ENCODE measurements at regions not wholly inside any gene's neighbourhood (a gene's known extent, or its start where the extent isn't known, plus 50 kb on each side); places are given as distances from the start of the nearest gene placed in this dataset.

GRCh38 chr3:44076221-44076829, 165.4 kb upstream of the TOPAZ1 start:
- Histone ChIP-seq H3K4me1 (ENCODE audit: control insufficient read depth, extremely low read depth, insufficient read depth, low read length) (no peaks in the 10 kb centered on the region), H3K9me3 (ENCODE audit: control insufficient read depth, low read depth, low read length) (no peaks in the 10 kb centered on the region), H3K27me3 (ENCODE audit: control insufficient read depth, extremely low read depth, insufficient read depth, low read length) (no peaks in the 10 kb centered on the region), H3K9ac (ENCODE audit: control insufficient read depth, extremely low read depth, insufficient read depth, low read length) (no peak overlapping the region), H3K36me3 (ENCODE audit: control insufficient read depth in 2 of 2, extremely low read depth in 1 of 2, insufficient read depth in 2 of 2, low read length in 2 of 2) (no peaks in the 10 kb centered on the region), H3K4me3 (ENCODE audit: control insufficient read depth in 2 of 3, extremely low read depth in 1 of 3, insufficient read depth in 2 of 3, low read depth in 1 of 3, low read length in 3 of 3) (no peak overlapping the region), H3K27ac (ENCODE audit: control insufficient read depth, insufficient read depth, low read length) (no peak overlapping the region), H3K79me2 (ENCODE audit: control insufficient read depth, insufficient read depth, low read length) (no peaks in the 10 kb centered on the region), H3K4me2 (ENCODE audit: control insufficient read depth, extremely low read depth, insufficient read depth, low read depth, low read length) (no peak overlapping the region), H3K9me1 (ENCODE audit: control insufficient read depth, extremely low read depth, insufficient read depth, low read length) (no peaks in the 10 kb centered on the region), H2AFZ (ENCODE audit: control insufficient read depth, low read length) (no peak overlapping the region), H4K20me1 (ENCODE audit: control insufficient read depth, extremely low read depth, insufficient read depth, low read length) (no peaks in the 10 kb centered on the region)
- no peak for TF ChIP-seq EZH2 (IDR thresholded peaks at IDR 0.05; ENCODE audit: low read length)
- TF ChIP-seq CTCF (optimal IDR thresholded peaks at IDR 0.05 in 1 of 3, IDR thresholded peaks at IDR 0.05 in 1 of 3, conservative IDR thresholded peaks at IDR 0.05 in 1 of 3; ENCODE audit: extremely low read depth in 1 of 3, insufficient read depth in 2 of 3, low read length in 3 of 3) = no peak
- DNase-seq (ENCODE audit: low read depth, low spot score) (no peak), FAIRE-seq (no peak)
- dilution Hi-C loops (cut with MboI; ENCODE audit: extremely low pct_ligation_motif_present, low sequenced_read_pairs) = no loop called here

DNA sequence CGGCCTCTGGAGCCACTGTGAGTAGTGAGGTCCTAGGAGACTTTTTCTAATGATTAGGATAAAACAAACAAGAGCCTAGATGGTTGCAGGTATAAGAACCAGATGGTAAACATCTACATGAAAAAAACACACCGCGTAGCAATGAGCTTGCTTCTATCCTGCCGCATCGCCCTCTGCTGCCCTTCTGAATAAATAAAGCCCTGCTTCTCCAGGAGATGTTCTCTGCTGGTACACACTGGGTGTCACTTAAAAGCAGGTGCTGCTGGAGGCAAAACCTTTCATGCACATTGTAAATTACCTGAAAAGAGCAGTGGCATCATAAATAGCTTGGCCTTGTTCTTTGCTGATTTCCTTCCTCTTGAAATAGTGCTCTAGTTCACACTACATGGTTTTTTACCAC, 164.4 kb upstream of the TOPAZ1 start:
- no peak for FAIRE-seq
- H2AFZ ChIP-seq (ENCODE audit: control insufficient read depth, low read length) = no peak overlapping the region

More for the DNA sequence above, 164.4 kb upstream of the TOPAZ1 start:
- Histone ChIP-seq H3K4me1 (ENCODE audit: control insufficient read depth, extremely low read depth, insufficient read depth, low read length) (no peaks in the 10 kb centered on the region), H3K27ac (ENCODE audit: control insufficient read depth, insufficient read depth, low read length) (no peak overlapping the region), H3K4me3 (ENCODE audit: control insufficient read depth in 2 of 3, extremely low read depth in 1 of 3, insufficient read depth in 2 of 3, low read depth in 1 of 3, low read length in 3 of 3) (no peak overlapping the region), H3K9ac (ENCODE audit: control insufficient read depth, extremely low read depth, insufficient read depth, low read length) (no peak overlapping the region), H3K79me2 (ENCODE audit: control insufficient read depth, insufficient read depth, low read length) (no peaks in the 10 kb centered on the region), H4K20me1 (ENCODE audit: control insufficient read depth, extremely low read depth, insufficient read depth, low read length) (no peaks in the 10 kb centered on the region), H3K4me2 (ENCODE audit: control insufficient read depth, extremely low read depth, insufficient read depth, low read depth, low read length) (no peak overlapping the region), H3K36me3 (ENCODE audit: control insufficient read depth in 2 of 2, extremely low read depth in 1 of 2, insufficient read depth in 2 of 2, low read length in 2 of 2) (no peaks in the 10 kb centered on the region), H3K27me3 (ENCODE audit: control insufficient read depth, extremely low read depth, insufficient read depth, low read length) (no peaks in the 10 kb centered on the region), H3K9me3 (ENCODE audit: control insufficient read depth, low read depth, low read length) (no peaks in the 10 kb centered on the region), H3K9me1 (ENCODE audit: control insufficient read depth, extremely low read depth, insufficient read depth, low read length) (no peaks in the 10 kb centered on the region)
- TF ChIP-seq CTCF (optimal IDR thresholded peaks at IDR 0.05 in 1 of 3, IDR thresholded peaks at IDR 0.05 in 1 of 3, conservative IDR thresholded peaks at IDR 0.05 in 1 of 3; ENCODE audit: extremely low read depth in 1 of 3, insufficient read depth in 2 of 3, low read length in 3 of 3) = peak in 1 of 3 experiments; percentile 58
- TF ChIP-seq EZH2 (IDR thresholded peaks at IDR 0.05; ENCODE audit: low read length) = no peak
- DNase-seq (ENCODE audit: low read depth, low spot score) = no peak
- dilution Hi-C loops (cut with MboI; ENCODE audit: extremely low pct_ligation_motif_present, low sequenced_read_pairs) = no loop called here

All from keratinocyte (primary cell).